IPS-NIHi7 (cell line): ENCODE measurements at regions not wholly inside any gene's neighbourhood (a gene's known extent, or its start where the extent isn't known, plus 50 kb on each side); places are given as distances from the start of the nearest gene placed in this dataset.

ENCODE experiments used
- DNase-seq: peaks from one replicate; pipeline ENCODE4 v3.0.0; 2012; ENCODE audit warnings: mixed read lengths; ENCODE audit errors: extremely low spot score

DNA sequence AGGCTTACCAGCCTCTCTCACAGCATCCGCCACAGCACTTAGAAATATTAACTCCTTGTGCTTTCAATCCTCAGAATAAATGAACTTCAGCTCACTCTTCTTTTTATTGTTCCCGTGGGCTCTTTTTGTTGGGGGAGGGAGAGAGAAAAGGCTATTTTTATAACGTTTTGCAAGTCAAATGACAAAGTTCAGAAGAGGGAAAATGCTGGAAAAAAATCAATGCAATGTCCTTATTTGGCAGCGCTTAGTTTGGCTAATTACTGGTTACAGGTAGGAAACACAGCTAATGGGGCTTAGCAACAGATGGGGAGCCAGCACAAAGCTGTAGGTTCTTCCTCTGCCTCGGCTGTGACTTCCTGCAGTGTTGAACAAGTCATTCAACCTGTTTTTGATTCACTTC lies 1067.0 kb upstream of the MAP3K7 start:
- DNase-seq: peak; percentile 23

DNA sequence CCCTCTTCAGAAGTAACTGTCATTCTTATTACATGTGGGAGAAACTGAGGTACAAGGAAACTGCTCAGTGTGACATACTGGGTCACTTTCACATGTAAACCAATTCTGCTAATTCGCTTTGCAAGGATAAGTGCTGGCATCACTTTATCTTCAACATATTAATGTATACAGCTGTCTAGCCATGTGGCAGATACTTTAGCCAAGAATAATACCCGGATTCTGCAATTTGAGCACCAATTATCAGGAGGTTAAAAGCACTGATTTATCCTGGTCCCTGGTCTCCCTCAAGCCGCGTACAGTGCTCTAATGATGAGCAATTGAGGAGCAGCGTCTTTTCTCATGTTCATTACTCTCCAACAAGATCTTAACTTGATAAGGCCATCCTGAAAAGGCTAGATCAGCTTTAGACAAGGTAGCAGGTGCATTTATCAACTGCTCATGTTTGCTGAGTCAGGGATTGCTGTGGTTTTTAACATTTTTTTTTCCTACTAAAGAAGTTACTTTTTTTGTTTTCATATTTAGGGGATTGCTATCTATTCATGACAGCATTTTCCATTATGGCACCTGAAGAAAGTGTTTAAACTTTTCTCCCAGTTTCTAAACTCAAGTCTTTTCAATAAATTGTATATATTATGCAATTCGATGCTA lies 1066.3 kb upstream of the MAP3K7 start:
- no peak for DNase-seq

DNA sequence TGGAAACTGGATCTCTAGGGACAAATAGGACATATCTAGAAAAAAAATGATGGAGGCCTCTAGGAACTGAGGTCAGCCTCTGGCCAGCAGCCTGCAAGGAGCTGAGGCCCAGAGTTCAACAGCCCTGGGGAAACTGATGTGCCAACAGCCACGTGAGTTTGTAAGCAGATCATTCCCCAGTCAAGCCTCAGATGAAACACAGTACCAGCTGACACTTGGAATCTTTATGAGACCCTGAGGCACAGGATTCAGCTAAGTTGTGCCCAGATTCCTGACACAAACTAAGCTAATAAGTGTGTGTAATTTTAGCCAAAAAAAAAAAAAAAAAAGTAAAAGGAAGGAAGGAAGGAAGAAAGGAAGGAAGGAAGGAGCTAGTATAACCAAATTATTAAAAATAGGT lies 1059.8 kb upstream of the MAP3K7 start:
- DNase-seq: no peak

DNA sequence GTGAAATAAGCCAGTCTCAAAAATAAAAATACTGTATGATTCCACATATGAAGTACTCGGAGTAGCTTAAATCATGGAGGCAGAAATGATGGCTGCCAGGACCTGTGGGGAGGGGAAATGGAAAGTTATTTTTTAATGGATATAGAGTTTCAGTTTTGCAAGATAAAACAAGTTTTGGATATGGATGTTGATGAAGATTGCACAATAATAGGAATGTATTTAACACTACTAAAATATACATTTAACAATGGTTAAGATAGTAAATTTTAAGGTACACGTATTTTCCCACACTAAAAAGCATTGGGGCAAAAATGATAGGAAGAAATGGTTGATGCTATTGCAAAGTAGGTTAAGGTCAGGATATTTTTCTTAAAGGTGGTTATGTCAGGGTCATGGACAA lies 1058.9 kb upstream of the MAP3K7 start:
- no peak for DNase-seq

- DNase-seq: no peak
Observed at GRCh38 chr6:91637217-91637616, 1050.3 kb upstream of the MAP3K7 start.

DNA sequence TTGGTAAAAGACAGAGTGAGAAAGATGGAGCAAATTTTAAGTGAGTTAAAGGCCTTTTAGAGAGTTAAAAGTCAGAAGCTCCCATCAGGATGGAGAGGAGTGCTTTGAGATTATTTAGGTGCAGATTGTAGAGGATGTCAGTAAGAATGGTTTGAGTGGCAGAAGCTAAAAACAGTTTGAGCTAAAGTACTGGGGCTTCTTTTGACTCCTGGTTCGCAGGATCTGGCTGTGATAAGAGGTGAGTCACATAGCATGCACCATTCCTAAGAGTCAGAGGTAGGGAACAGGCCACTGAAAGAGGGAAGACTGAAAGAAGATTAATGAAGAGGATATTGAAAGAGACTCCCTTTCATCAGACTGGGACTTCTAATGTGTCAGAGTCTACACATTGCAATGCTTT lies 1047.9 kb upstream of the MAP3K7 start:
- peak; percentile 33 for DNase-seq

DNA sequence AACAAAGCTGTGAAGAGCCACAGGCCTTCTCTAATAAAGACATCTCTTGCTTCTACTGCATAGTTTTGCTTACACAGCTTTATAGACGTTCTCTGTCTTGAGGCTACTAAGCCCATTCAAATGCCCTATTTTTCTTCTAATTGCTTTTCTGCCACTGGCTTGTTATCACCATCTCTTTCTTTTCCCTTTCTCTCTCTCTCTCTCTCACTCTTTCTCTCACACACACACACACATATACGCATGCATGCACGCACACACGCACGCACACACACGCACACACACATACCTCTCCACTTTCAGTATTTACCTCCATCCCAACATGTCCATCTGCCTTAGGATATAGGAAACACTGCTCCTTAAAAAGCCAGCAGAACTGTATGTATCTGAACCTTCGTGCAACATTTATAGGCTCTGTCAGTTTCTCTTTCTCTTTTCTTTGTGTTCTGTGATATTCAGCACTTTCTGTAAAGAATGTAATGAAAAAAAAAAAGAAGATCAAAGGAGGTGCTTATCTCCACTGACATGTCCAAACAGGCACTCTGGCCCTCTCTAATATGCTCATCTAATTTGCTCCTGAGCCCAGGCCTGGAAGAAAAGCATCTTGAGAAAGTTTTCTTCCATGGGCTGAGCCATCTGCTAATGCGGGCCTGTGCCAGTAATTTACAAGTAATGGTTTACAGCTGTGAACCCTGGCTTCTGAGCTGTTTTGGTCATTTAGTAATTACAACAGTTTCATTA lies 1046.7 kb upstream of the MAP3K7 start:
- DNase-seq: no peak

GRCh38 chr6:91632308-91632707 lies 1045.4 kb upstream of the MAP3K7 start:
- DNase-seq: no peak

DNA sequence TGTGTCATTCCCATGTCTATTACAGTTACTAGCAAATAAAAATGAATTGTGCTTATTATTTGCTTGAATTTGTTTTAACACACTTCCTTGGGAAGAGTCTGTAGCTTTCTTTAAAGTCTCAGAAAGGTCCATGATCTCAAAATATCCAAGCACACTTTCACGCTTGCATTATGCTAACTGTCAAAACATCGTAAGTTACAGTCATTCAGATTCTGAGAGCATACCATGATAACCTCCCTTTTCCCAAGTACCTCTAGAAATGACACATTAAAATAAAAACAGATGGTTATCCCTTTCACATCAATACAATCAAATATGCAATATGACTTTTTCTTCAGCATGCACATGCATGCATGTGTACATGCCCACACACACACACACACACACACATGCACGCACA lies 1044.4 kb upstream of the MAP3K7 start:
- no peak for DNase-seq

DNA sequence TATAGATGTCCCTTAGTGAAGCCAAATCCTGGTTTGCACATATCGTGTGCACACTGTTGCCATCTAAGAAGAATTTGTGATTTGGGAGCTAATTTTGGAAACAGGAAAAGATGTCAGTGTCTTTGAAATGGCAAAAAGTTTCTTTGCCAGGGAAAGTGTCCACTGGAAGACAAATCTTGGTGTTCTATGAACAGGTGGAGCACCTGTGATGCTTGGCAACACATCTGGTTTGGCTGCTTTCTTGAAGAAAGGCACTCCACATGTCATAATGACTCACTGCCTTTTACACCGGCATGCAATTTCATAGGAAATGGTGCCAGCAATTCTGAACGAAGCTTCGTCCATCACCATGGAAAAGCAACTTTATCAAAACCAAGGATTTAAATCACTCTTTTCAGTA lies 1040.0 kb upstream of the MAP3K7 start:
- DNase-seq: no peak

DNA sequence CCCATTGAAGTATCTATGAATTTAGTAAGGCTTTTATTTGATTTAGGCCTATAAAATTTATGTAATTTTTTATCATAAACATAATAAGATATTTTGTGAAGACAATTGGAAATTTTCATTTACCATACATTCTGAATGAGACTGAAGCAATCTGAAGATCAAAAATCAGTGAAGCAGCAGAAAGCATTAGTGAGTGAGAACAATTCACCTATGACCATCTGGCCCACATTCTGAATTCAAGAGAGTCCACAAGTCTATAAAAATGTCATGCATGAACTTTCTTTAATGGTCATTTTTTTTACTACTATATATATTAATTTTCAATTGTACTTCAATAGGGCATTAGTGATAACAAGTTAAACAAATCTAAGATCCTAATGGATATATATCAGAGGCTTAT lies 1026.6 kb upstream of the MAP3K7 start:
- no peak for DNase-seq

DNA sequence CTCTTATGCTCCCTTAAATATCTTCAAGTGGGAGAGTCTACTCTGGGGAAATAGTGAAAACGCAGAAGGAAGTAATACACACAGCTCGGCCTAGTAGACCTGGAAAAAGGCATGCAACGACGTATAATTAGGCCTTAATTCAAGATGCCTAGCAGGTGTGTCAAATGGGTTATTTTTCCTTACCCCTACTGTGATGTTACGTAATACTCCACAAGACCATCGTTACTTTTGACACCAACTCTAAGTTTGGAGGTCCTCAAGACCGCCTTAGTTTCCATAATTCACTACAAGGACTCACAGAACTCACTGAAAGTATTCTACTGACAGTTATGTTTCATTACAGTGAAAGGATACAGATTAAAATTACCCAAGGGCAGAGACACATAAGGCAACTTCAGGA lies 1024.3 kb upstream of the MAP3K7 start:
- no peak for DNase-seq

DNA sequence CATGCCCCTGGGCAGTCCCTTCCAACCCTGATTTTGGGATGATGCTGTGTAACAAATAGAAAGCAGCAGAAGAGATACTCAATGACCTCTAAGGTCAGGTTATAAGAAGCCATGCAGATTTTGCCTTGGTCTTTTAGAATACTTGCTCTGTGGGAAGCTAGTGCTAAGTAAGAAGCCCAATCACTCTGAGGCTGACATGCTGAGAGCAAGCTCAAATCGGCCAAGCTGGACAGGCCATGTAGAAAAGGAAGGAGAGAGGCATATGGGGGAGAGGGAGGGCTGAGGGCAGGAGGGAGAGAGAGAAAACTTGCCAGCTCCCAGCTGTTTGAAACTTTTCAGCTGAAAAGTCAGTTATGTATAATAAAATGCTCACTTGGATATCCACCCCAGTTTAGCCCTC lies 1021.6 kb upstream of the MAP3K7 start:
- no peak for DNase-seq

GRCh38 chr6:91606148-91606901 lies 1019.5 kb upstream of the MAP3K7 start:
- DNase-seq: no peak

DNA sequence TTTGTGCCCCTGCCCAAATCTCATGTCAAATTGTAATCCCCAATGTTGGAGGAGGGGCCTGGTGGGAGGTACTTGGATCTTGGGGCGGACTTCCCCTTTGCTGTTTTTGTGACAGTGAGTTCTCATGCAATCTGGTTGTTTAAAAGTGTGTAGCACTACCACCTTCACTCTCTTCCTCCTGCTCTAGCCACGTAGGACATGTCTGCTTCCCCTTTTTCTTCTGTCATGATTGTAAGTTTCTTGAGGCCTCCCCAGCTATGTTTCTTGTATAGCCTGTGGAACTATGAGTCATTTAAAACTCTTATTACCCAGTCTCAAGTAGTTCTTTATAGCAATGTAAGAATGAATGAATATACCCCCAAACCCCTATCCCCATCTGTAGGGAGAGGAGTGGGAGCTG lies 1013.7 kb upstream of the MAP3K7 start:
- no peak for DNase-seq

GRCh38 chr6:91590191-91590590 lies 1003.3 kb upstream of the MAP3K7 start:
- no peak for DNase-seq

GRCh38 chr6:91580635-91581034 lies 993.8 kb upstream of the MAP3K7 start:
- DNase-seq: no peak

DNA sequence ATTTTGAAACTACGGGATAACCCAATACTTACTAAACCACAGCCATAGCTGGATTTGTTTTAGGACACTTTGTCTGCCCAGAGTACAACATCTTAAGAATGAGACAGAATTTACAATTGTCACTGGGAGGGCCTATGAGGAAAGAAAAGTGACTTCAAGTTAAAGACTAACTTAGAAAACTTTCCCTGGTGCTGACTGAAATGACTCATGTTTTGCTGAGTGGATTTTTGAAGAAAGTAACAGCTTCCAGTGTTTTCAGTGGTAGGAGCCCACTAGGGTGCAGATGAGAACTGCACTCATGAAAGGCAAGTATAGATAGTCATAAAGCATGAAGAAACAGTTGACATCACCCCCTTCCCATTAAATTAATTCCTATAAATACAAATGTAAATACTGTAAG lies 988.2 kb upstream of the MAP3K7 start:
- no peak for DNase-seq

DNA sequence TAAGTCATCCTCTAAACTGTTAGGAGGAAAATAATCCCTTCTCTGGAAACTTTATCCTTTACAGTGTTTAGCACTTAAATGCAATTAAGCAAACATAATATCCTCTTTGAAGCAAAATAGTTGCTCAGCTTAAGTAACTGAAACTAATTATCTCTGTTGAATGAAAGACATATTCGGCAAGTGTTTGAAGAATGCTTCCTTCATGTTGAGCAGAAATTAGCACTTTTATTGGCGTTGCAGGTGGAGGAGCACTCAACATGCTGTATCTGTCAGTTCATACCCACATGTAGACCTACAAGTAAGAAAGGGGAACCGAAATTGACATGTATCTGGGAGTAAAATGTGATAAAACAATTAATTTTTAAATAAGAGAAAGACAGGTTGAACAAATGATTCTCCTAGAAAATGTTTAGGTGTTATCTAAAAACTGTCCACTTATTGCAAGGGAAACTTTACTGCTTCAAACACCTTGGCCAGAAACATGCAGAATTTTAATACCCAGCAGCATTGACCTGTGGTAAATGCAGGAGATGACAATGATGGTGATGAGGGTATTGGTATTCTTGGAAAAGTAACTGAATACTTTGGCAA lies 987.0 kb upstream of the MAP3K7 start:
- no peak for DNase-seq

GRCh38 chr6:91572878-91573277 lies 986.0 kb upstream of the MAP3K7 start:
- no peak for DNase-seq

GRCh38 chr6:91569071-91569470 lies 982.2 kb upstream of the MAP3K7 start:
- DNase-seq: no peak

DNA sequence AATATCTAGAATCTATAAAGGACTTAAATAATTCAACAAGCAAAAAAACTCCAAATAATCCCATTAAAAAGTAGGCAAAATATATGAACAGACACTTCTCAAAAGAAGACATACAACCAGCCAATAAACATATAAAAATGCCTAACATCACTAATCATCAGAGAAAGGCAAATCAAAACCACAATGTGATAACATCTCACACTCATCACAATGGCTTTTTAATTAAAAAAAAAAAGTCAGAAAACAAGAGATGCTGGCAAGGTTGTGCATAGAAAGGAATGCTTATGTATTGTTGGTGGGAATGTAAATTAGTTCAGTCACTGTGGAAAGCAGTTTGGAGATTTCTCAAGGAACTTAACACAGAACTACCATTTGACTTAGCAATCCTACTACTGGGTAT lies 979.6 kb upstream of the MAP3K7 start:
- DNase-seq: no peak

GRCh38 chr6:91565207-91565606 lies 978.3 kb upstream of the MAP3K7 start:
- no peak for DNase-seq
